ENCODE measurements at regions not wholly inside any gene's neighbourhood (a gene's known extent, or its start where the extent isn't known, plus 50 kb on each side); places are given as distances from the start of the nearest gene placed in this dataset.

- TF ChIP-seq CTCF (conservative IDR thresholded peaks at IDR 0.05; ENCODE audit: low read depth, low read length) (no peak), EZH2 (IDR thresholded peaks at IDR 0.05; ENCODE audit: borderline replicate concordance, low read depth, low read length, poor library complexity, severe bottlenecking) (no peak)
These were observed 119.5 kb upstream of the FOXA2 start for GRCh38 chr20:22703843-22704242.
